HepG2 (cell line): ENCODE measurements at regions not wholly inside any gene's neighbourhood (a gene's known extent, or its start where the extent isn't known, plus 50 kb on each side); places are given as distances from the start of the nearest gene placed in this dataset.

Experiments
- AKNA ChIP-seq: sonication (generic); formaldehyde crosslinking; IDR thresholded peaks from 2 replicates; pipeline ENCODE4 v1.4.0; 2020; ENCODE audit warnings: missing genetic modification reagents, borderline replicate concordance
- CBX5 ChIP-seq: sonication (generic); formaldehyde crosslinking; IDR thresholded peaks from 2 replicates; pipeline ENCODE4 v1.4.0; 2020; ENCODE audit warnings: missing genetic modification reagents, borderline replicate concordance
- DR1 ChIP-seq: sonication (generic); formaldehyde crosslinking; IDR thresholded peaks from 2 replicates; pipeline ENCODE4 v1.8.0; 2021; ENCODE audit warnings: mild to moderate bottlenecking, missing genetic modification reagents, inconsistent platforms
- HMGXB3 ChIP-seq: sonication (generic); formaldehyde crosslinking; IDR thresholded peaks from 2 replicates; pipeline ENCODE4 v1.4.0; 2020; ENCODE audit warnings: missing genetic modification reagents, borderline replicate concordance
- MAFG ChIP-seq: sonication (generic); formaldehyde crosslinking; IDR thresholded peaks from 2 replicates; pipeline ENCODE4 v1.5.1; 2020; ENCODE audit warnings: mild to moderate bottlenecking, missing genetic modification reagents
- ZFP82 ChIP-seq: sonication (generic); formaldehyde crosslinking; IDR thresholded peaks from 2 replicates; pipeline ENCODE4 v1.5.1; 2020; ENCODE audit warnings: mild to moderate bottlenecking, missing genetic modification reagents, borderline replicate concordance
- ZNF12 ChIP-seq: sonication (generic); formaldehyde crosslinking; IDR thresholded peaks from 2 replicates; pipeline ENCODE4 v1.5.0; 2020; ENCODE audit warnings: missing genetic modification reagents
- ZNF20 ChIP-seq: sonication (generic); formaldehyde crosslinking; IDR thresholded peaks from 2 replicates; pipeline ENCODE4 v1.4.0; 2020; ENCODE audit warnings: mild to moderate bottlenecking, moderate library complexity, missing genetic modification reagents
- ZNF687 ChIP-seq: sonication (generic); formaldehyde crosslinking; IDR thresholded peaks from 2 replicates; pipeline ENCODE4 v1.5.1; 2020; ENCODE audit warnings: mild to moderate bottlenecking, missing genetic modification reagents, moderate library complexity
- ZNF775 ChIP-seq: sonication (generic); formaldehyde crosslinking; IDR thresholded peaks from 2 replicates; pipeline ENCODE4 v1.4.0; 2020; ENCODE audit warnings: missing genetic modification reagents, mild to moderate bottlenecking, moderate library complexity, borderline replicate concordance
- ZSCAN20 ChIP-seq: sonication (generic); formaldehyde crosslinking; IDR thresholded peaks from 2 replicates; pipeline ENCODE4 v1.4.0; 2020; ENCODE audit warnings: missing genetic modification reagents, mild to moderate bottlenecking, borderline replicate concordance
- ZSCAN5A ChIP-seq: sonication (generic); formaldehyde crosslinking; IDR thresholded peaks from 2 replicates; pipeline ENCODE4 v1.8.0; 2022; ENCODE audit warnings: mild to moderate bottlenecking, missing genetic modification reagents, borderline replicate concordance

- TF ChIP-seq AKNA (CRISPR knock-in tag) (no peak), ZNF20 (no peak), MAFG (CRISPR knock-in tag) (no peak), ZNF12 (CRISPR knock-in tag) (no peak), HMGXB3 (CRISPR knock-in tag) (no peak), ZSCAN5A (CRISPR knock-in tag) (no peak), CBX5 (CRISPR knock-in tag) (0 out of 2 replicates have a peak, but pooled peaks have one; percentile 40), ZFP82 (no peak), ZSCAN20 (CRISPR knock-in tag) (no peak), ZNF775 (CRISPR knock-in tag) (no peak), ZNF687 (peak; percentile 65), DR1 (CRISPR knock-in tag) (no peak)
Observed at GRCh38 chr16:80466024-80466987, 74.5 kb upstream of the DYNLRB2 start (continued).
